IMR-90 (cell line): ENCODE measurements at regions not wholly inside any gene's neighbourhood (a gene's known extent, or its start where the extent isn't known, plus 50 kb on each side); places are given as distances from the start of the nearest gene placed in this dataset.

Source experiments
- RAD21 ChIP-seq: IDR thresholded peaks from 2 replicates; pipeline ENCODE4 v1.6.1; 2012; ENCODE audit warnings: low read length, improper control_type of control experiment
- SMC3 ChIP-seq: fragments of 150-350 bp; IDR thresholded peaks from 2 replicates; pipeline ENCODE4 v1.6.1; 2016; ENCODE audit warnings: low read depth, mild to moderate bottlenecking, antibody characterized with exemption, low read length, moderate library complexity

GRCh38 chr14:58747181-58747580, 109.4 kb downstream of the DACT1 start:
- TF ChIP-seq SMC3 (no peak), RAD21 (no peak)
